Germinal center (tissue), 1 donor: ENCODE measurements at regions not wholly inside any gene's neighbourhood (a gene's known extent, or its start where the extent isn't known, plus 50 kb on each side); places are given as distances from the start of the nearest gene placed in this dataset.

ENCODE experiments used
- DNase-seq: peaks from one replicate; pipeline ENCODE4 v3.0.0; 2012; ENCODE audit warnings: mixed read lengths, low spot score

- no peak for DNase-seq
These were observed 454.1 kb upstream of the USP24 start for GRCh38 chr1:55669293-55669692.

- no peak for DNase-seq
These were observed 447.7 kb upstream of the USP24 start for GRCh38 chr1:55662875-55663274.

- no peak for DNase-seq
These were observed 443.8 kb upstream of the USP24 start for GRCh38 chr1:55658917-55659316.

- no peak for DNase-seq
These were observed 439.6 kb upstream of the USP24 start for GRCh38 chr1:55654750-55655149.

GRCh38 chr1:55654171-55654570, 439.0 kb upstream of the USP24 start:
- no peak for DNase-seq

- no peak for DNase-seq
These were observed 435.3 kb upstream of the USP24 start for GRCh38 chr1:55650444-55650843.

- no peak for DNase-seq
These were observed 431.0 kb upstream of the USP24 start for GRCh38 chr1:55646181-55646580.

GRCh38 chr1:55645270-55645669, 430.1 kb upstream of the USP24 start:
- no peak for DNase-seq

GRCh38 chr1:55641947-55642346, 426.8 kb upstream of the USP24 start:
- DNase-seq = no peak

GRCh38 chr1:55640708-55641473, 425.7 kb upstream of the USP24 start:
- peak; percentile 30 for DNase-seq

- no peak for DNase-seq
These were observed 424.4 kb upstream of the USP24 start for GRCh38 chr1:55639526-55639925.

- no peak for DNase-seq
These were observed 423.9 kb upstream of the USP24 start for GRCh38 chr1:55639051-55639450.

- no peak for DNase-seq
These were observed 421.5 kb upstream of the USP24 start for GRCh38 chr1:55636696-55637095.

- DNase-seq = no peak
These were observed 420.7 kb upstream of the USP24 start for GRCh38 chr1:55635856-55636255.

GRCh38 chr1:55634516-55634915, 419.4 kb upstream of the USP24 start:
- no peak for DNase-seq

- no peak for DNase-seq
These were observed 417.7 kb upstream of the USP24 start for GRCh38 chr1:55632906-55633305.

- no peak for DNase-seq
These were observed 416.9 kb upstream of the USP24 start for GRCh38 chr1:55632058-55632457.

GRCh38 chr1:55631509-55631908, 416.3 kb upstream of the USP24 start:
- no peak for DNase-seq

GRCh38 chr1:55626326-55626725, 411.2 kb upstream of the USP24 start:
- no peak for DNase-seq

GRCh38 chr1:55624766-55625165, 409.6 kb upstream of the USP24 start:
- no peak for DNase-seq

GRCh38 chr1:55623311-55623710, 408.1 kb upstream of the USP24 start:
- DNase-seq = no peak

- DNase-seq = no peak
These were observed 406.9 kb upstream of the USP24 start for GRCh38 chr1:55622074-55622473.

GRCh38 chr1:55618199-55618598, 403.0 kb upstream of the USP24 start:
- no peak for DNase-seq

- DNase-seq = no peak
These were observed 402.3 kb upstream of the USP24 start for GRCh38 chr1:55617288-55617982.
